OCI-LY1 (cell line): ENCODE measurements at regions not wholly inside any gene's neighbourhood (a gene's known extent, or its start where the extent isn't known, plus 50 kb on each side); places are given as distances from the start of the nearest gene placed in this dataset.
"Not testable (repeated sequence)": the region's sequence is repeated elsewhere in the genome, so short reads cannot be mapped to it uniquely, and the experiment has no call there.

Source experiments
- EZH2 ChIP-seq: fragments of 200-600 bp; sonication (generic), shearing (Covaris generic); IDR thresholded peaks from 2 replicates; pipeline ENCODE4 v1.8.0; 2017; ENCODE audit warnings: borderline replicate concordance, mixed run types, mild to moderate bottlenecking, antibody characterized with exemption, low read length, moderate library complexity, mixed read lengths
- TF ChIP-seq, protein P1 (sequence below): fragments of 200-600 bp; sonication (generic), shearing (Covaris generic); IDR thresholded peaks from 2 replicates; pipeline ENCODE4 v1.5.1; 2017; ENCODE audit warnings: mild to moderate bottlenecking, antibody characterized with exemption, low read length, moderate library complexity, mixed read lengths

- TF ChIP-seq, protein P1, sequence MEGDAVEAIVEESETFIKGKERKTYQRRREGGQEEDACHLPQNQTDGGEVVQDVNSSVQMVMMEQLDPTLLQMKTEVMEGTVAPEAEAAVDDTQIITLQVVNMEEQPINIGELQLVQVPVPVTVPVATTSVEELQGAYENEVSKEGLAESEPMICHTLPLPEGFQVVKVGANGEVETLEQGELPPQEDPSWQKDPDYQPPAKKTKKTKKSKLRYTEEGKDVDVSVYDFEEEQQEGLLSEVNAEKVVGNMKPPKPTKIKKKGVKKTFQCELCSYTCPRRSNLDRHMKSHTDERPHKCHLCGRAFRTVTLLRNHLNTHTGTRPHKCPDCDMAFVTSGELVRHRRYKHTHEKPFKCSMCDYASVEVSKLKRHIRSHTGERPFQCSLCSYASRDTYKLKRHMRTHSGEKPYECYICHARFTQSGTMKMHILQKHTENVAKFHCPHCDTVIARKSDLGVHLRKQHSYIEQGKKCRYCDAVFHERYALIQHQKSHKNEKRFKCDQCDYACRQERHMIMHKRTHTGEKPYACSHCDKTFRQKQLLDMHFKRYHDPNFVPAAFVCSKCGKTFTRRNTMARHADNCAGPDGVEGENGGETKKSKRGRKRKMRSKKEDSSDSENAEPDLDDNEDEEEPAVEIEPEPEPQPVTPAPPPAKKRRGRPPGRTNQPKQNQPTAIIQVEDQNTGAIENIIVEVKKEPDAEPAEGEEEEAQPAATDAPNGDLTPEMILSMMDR: not testable (repeated sequence)
- TF ChIP-seq EZH2: not testable (repeated sequence)
Measured at GRCh38 chrX:121437666-121438065, 390.3 kb downstream of the GLUD2 start.
